Mammary epithelial cell (primary cell): ENCODE measurements at regions not wholly inside any gene's neighbourhood (a gene's known extent, or its start where the extent isn't known, plus 50 kb on each side); places are given as distances from the start of the nearest gene placed in this dataset.

ENCODE experiments used
- CTCF ChIP-seq, 2 donors: IDR thresholded peaks in 1 of 2; conservative IDR thresholded peaks in 1 of 2; 2 replicates each; pipeline ENCODE4 v1.5.1; 2011 to 2012; ENCODE audit warnings: inconsistent platforms in 2 of 2, low read length in 2 of 2, mild to moderate bottlenecking in 2 of 2, control low read depth in 1 of 2, low read depth in 1 of 2; ENCODE audit not compliant: insufficient read depth in 1 of 2; ENCODE audit errors: extremely low read depth in 1 of 2
- EZH2 ChIP-seq: IDR thresholded peaks from 2 replicates; pipeline ENCODE4 v1.6.1; 2012; ENCODE audit warnings: low read length, inconsistent platforms, borderline replicate concordance

GRCh38 chr3:39641274-39641673 lies 168.1 kb upstream of the MYRIP start:
- TF ChIP-seq CTCF (conservative IDR thresholded peaks at IDR 0.05 in 1 of 2, IDR thresholded peaks at IDR 0.05 in 1 of 2; ENCODE audit: extremely low read depth in 1 of 2, insufficient read depth in 1 of 2, low read depth in 1 of 2, low read length in 2 of 2) (no peak), EZH2 (no peak)
